ENCODE measurements at regions not wholly inside any gene's neighbourhood (a gene's known extent, or its start where the extent isn't known, plus 50 kb on each side); places are given as distances from the start of the nearest gene placed in this dataset.

GRCh38 chr11:92159931-92160330, 64.7 kb upstream of the FAT3 start:
- TF ChIP-seq CTCF (IDR thresholded peaks at IDR 0.05; ENCODE audit: low read length) = no peak
- TF ChIP-seq EZH2 (optimal IDR thresholded peaks at IDR 0.05; ENCODE audit: low read depth, low read length) = no peak
